GM13976 (cell line): ENCODE measurements at regions not wholly inside any gene's neighbourhood (a gene's known extent, or its start where the extent isn't known, plus 50 kb on each side); places are given as distances from the start of the nearest gene placed in this dataset.

ENCODE experiments used
- DNase-seq: peaks from one replicate; pipeline ENCODE4 v3.0.0; 2012; ENCODE audit warnings: low spot score
- in situ Hi-C: fragments of 300-500 bp; cut with MboI; formaldehyde crosslinking; loops from one replicate; pipeline ENCODE4 v1.12.0; 2022; ENCODE audit warnings: low sequenced_read_pairs, mixed read lengths, inconsistent platforms; ENCODE audit not compliant: unreplicated experiment
- TF ChIP-seq, protein P1 (sequence below): IDR thresholded peaks from 2 replicates; pipeline ENCODE4 v1.5.1; 2012; ENCODE audit warnings: borderline replicate concordance, mild to moderate bottlenecking; ENCODE audit not compliant: insufficient read depth; ENCODE audit errors: extremely low read depth, missing control alignments, control extremely low read depth

DNA sequence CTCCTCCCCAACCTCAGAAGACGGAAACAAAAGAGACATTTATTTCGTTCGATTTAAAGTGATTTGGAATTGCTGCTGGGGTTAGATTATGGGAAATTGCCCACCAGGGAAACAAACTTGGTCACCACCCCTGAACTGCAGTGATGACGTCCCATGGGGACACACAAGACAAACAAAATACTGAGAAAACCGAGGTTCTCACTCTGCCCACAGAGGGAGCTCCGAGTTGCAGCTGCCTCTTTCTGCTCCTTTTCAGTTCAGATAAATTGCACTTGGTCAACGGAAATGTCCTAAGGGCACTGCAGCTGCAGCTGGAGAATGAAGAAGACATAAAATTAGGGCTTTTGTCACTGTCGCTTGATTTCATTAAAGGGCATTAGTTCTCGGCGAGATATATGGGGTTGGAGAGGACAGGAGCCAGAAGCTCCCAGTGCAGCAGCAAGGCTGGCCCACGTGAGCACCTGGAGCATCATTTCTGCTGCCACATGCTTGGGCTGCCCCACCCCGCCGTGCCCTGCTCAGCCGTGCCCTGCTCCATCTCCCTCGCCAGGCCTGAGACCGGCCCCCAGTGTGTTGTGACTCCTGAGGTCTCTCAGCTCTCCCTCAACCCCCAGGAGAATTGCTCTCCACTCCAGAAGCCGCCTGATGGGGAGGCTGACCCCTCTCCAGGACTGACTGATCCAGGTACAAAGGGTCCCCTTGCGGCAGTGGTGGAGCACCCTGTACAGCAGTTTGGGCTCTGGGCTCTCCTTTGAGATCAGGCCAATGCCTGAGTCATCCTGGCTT, 231.7 kb upstream of the AJAP1 start:
- TF ChIP-seq, protein P1, sequence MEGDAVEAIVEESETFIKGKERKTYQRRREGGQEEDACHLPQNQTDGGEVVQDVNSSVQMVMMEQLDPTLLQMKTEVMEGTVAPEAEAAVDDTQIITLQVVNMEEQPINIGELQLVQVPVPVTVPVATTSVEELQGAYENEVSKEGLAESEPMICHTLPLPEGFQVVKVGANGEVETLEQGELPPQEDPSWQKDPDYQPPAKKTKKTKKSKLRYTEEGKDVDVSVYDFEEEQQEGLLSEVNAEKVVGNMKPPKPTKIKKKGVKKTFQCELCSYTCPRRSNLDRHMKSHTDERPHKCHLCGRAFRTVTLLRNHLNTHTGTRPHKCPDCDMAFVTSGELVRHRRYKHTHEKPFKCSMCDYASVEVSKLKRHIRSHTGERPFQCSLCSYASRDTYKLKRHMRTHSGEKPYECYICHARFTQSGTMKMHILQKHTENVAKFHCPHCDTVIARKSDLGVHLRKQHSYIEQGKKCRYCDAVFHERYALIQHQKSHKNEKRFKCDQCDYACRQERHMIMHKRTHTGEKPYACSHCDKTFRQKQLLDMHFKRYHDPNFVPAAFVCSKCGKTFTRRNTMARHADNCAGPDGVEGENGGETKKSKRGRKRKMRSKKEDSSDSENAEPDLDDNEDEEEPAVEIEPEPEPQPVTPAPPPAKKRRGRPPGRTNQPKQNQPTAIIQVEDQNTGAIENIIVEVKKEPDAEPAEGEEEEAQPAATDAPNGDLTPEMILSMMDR: no peak
- DNase-seq: no peak
- in situ Hi-C loops: no loop called here

DNA sequence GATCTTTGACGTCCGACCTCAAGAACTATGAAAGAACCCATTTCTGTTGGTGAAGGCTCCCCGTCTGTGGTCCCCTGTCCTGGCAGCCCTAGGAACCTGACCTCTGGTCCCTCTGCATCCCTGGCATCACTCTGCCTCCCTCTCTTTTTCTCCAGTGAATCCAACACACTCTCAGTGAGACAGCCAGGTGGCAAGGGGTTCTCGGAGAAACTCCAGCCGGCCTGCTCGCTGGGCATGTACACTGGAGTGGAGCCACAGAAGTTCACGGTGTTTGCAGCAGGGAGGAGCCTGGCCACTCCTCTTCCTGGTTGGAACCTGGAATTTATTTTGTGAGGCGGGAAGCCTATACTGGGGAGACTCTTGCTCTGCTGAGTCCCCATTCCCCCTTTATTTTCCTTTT, 230.2 kb upstream of the AJAP1 start:
- in situ Hi-C loops: no loop called here
- TF ChIP-seq, protein P1: no peak
- DNase-seq: no peak

DNA sequence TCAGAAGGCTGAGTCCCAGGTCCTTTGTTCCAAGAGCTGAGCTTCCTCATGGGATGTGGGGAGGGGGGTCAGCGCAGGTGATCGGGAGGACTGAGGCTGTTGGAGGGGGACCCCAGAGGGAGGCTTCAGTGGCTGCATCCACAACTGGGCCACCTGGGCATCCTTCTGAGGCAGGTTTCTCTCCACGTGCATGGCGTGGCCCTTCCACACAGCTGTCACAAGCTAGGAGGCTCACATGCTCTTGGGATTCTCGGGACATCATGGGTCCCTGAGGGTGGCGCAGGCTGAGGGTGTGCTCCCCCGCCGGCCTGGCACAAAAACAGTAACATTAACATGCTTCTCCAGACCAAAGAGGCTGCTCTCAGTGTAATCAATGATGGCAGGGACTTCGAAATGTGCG, 229.6 kb upstream of the AJAP1 start:
- DNase-seq: no peak
- TF ChIP-seq, protein P1: no peak
- in situ Hi-C loops: no loop called here

DNA sequence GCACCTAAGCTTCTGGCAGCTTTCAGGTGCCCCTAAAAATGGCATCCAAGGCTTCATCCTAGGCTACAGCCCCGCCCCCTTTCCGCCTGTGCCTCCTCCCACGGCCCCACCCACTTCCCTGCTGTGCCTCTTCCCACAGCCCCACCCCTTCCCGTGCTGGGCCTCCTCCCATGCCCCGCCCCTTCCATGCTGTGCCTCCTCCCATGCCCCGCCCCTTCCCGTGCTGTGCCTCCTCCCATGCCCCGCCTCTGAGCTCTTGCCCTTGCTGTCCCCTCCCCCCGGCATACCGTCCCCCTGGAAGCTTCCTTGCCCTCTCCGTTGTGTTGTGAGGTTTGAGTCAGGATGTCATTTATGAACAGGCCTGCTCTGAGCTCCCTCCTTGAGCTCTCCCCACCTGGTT, 228.5 kb upstream of the AJAP1 start:
- DNase-seq: no peak
- in situ Hi-C loops: no loop called here
- TF ChIP-seq, protein P1: no peak

DNA sequence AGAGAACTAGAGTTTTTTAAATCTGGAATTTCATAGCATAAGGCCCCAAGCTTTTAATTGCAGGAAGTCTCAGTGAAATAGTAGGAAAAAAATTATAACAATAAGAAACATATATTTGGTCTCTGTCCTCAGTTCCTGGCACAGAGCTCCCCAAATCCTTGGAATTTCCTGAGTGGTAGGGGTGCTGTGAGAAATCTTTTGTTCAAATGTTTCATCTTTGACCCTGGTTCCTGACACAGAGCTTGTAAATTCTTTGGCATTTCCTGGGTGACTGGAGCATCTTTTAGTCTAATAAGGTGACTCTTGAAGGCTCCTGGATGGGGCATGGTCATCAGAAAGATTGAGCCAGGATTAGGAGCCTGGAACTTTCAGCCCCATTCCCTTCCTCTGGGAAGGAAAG, 225.7 kb upstream of the AJAP1 start:
- in situ Hi-C loops: no loop called here
- no peak for DNase-seq
- TF ChIP-seq, protein P1: no peak

DNA sequence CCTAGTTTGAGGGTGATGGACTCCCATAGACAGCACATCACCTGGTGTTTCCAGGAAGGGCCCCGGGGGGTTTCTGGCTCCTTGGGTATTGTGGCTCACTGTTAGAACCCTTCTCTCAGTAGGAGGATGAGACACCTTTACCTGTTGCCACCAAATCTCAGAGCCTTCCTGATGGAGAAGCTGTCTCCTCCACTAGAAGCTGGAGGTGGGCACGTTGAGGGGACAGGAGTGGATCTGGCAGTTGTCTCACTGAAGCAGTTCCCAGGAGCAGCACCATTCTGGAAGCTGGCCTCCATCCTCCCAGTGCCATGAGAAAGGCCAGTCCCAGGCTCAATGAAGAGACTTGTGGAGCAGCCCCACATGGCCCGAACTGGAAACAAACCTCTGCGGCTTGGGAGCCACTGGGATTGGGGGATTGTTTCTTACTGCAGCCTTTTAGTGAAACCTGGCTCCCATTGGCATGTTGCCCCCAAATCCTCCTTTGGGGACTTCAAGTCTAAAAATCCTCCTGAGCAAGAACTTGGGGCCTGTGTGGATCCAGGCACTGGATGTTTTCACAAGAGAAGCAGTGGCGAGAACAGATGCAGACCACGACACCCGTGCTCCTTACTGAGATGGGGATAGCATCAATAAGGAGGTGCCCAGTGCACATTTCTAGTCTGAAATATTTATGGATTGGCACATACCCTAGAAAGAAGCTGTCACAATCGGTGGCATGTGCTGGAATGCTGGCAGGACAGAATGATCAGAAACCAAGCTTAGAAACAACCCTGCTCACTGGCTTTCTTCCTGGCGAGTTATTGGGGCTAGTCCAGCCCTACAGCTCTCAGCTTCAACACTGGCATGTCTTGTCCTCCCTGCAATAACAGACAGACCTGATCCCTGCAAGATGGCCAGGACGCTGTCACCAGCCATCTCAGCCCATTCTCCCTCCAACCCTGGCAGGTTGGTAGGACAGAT, 223.7 kb upstream of the AJAP1 start:
- no peak for DNase-seq
- in situ Hi-C loops: no loop called here
- TF ChIP-seq, protein P1: no peak
